NCI-H1092 treated with DMSO at 0.1 percent for 48 hours (cell line): ENCODE measurements at regions not wholly inside any gene's neighbourhood (a gene's known extent, or its start where the extent isn't known, plus 50 kb on each side); places are given as distances from the start of the nearest gene placed in this dataset.
A peak's percentile ranks its signal among the peaks of the same experiment; 100 is the strongest.
"Not testable (repeated sequence)": the region's sequence is repeated elsewhere in the genome, so short reads cannot be mapped to it uniquely, and the experiment has no call there.

ENCODE experiments used
- DNase-seq: peaks from one replicate; lab custom pipeline; 2025; lab: John Stamatoyannopoulos, UW

- DNase-seq, result no peak
These were observed 57.7 kb downstream of the RAD51AP2 start for GRCh38 chr2:17460371-17461086.

- no peak for DNase-seq
These were observed 62.9 kb downstream of the RAD51AP2 start for GRCh38 chr2:17455343-17455742.

GRCh38 chr2:17446191-17446590 is 72.0 kb downstream of the RAD51AP2 start:
- DNase-seq, result not testable (repeated sequence)

- DNase-seq, result no peak
These were observed 72.5 kb downstream of the RAD51AP2 start for GRCh38 chr2:17445744-17446143.

- no peak for DNase-seq
These were observed 75.9 kb downstream of the RAD51AP2 start for GRCh38 chr2:17442334-17442733.

GRCh38 chr2:17441790-17442189 is 76.5 kb downstream of the RAD51AP2 start:
- DNase-seq, result no peak

GRCh38 chr2:17441055-17441771 is 77.0 kb downstream of the RAD51AP2 start:
- DNase-seq, result no peak

- no peak for DNase-seq
These were observed 87.9 kb downstream of the RAD51AP2 start for GRCh38 chr2:17430326-17430725.

- DNase-seq, result no peak
These were observed 89.1 kb downstream of the RAD51AP2 start for GRCh38 chr2:17429130-17429529.

- no peak for DNase-seq
These were observed 90.8 kb downstream of the RAD51AP2 start for GRCh38 chr2:17427401-17427800.

GRCh38 chr2:17426743-17427142 is 91.5 kb downstream of the RAD51AP2 start:
- no peak for DNase-seq

GRCh38 chr2:17422061-17422460 is 96.2 kb downstream of the RAD51AP2 start:
- DNase-seq, result no peak

- DNase-seq, result no peak
These were observed 101.3 kb downstream of the RAD51AP2 start for GRCh38 chr2:17416884-17417391.

GRCh38 chr2:17413036-17413435 is 105.2 kb downstream of the RAD51AP2 start:
- DNase-seq, result no peak

- DNase-seq, result no peak
These were observed 117.1 kb downstream of the RAD51AP2 start for GRCh38 chr2:17401096-17401495.

GRCh38 chr2:17398770-17399169 is 119.5 kb downstream of the RAD51AP2 start:
- DNase-seq, result no peak

GRCh38 chr2:17388798-17389197 is 129.4 kb downstream of the RAD51AP2 start:
- DNase-seq, result no peak

- DNase-seq, result no peak
These were observed 130.6 kb downstream of the RAD51AP2 start for GRCh38 chr2:17387591-17387990.

- no peak for DNase-seq
These were observed 131.5 kb downstream of the RAD51AP2 start for GRCh38 chr2:17386771-17387170.

GRCh38 chr2:17380003-17380402 is 138.2 kb downstream of the RAD51AP2 start:
- DNase-seq, result no peak

GRCh38 chr2:17375262-17375661 is 143.0 kb downstream of the RAD51AP2 start:
- peak; percentile 0 for DNase-seq

GRCh38 chr2:17373741-17374140 is 144.5 kb downstream of the RAD51AP2 start:
- DNase-seq, result no peak

- no peak for DNase-seq
These were observed 145.2 kb downstream of the RAD51AP2 start for GRCh38 chr2:17373041-17373440.
